HG03095 (cell line): ENCODE measurements at regions not wholly inside any gene's neighbourhood (a gene's known extent, or its start where the extent isn't known, plus 50 kb on each side); places are given as distances from the start of the nearest gene placed in this dataset.
A peak's percentile ranks its signal among the peaks of the same experiment; 100 is the strongest.

Experiments
- ATAC-seq: cut with Tn5 transposase; IDR thresholded peaks from one replicate; pipeline ENCODE4 v1.9.1; 2021; ENCODE audit warnings: moderate library complexity; ENCODE audit not compliant: unreplicated experiment

GRCh38 chr9:105860516-105860915, 166.2 kb downstream of the TMEM38B start:
- no peak for ATAC-seq

- ATAC-seq: no peak
Measured at GRCh38 chr9:105861972-105862371, 167.6 kb downstream of the TMEM38B start.

GRCh38 chr9:105864248-105864898, 170.0 kb downstream of the TMEM38B start:
- ATAC-seq: no peak

GRCh38 chr9:105865285-105865684, 170.9 kb downstream of the TMEM38B start:
- ATAC-seq: no peak

GRCh38 chr9:105871540-105871939, 177.2 kb downstream of the TMEM38B start:
- no peak for ATAC-seq

- no peak for ATAC-seq
Measured at GRCh38 chr9:105873801-105874200, 179.5 kb downstream of the TMEM38B start.

GRCh38 chr9:105877721-105878120, 183.4 kb downstream of the TMEM38B start:
- ATAC-seq: no peak

GRCh38 chr9:105879181-105879580, 184.8 kb downstream of the TMEM38B start:
- ATAC-seq: no peak

GRCh38 chr9:105880517-105880916, 186.2 kb downstream of the TMEM38B start:
- ATAC-seq: no peak

- no peak for ATAC-seq
Measured at GRCh38 chr9:105881021-105881420, 186.7 kb downstream of the TMEM38B start.

- ATAC-seq: no peak
Measured at GRCh38 chr9:105881654-105882349, 187.5 kb downstream of the TMEM38B start.

- peak; percentile 92 for ATAC-seq
Measured at GRCh38 chr9:105883847-105884246, 189.5 kb downstream of the TMEM38B start.

- ATAC-seq: no peak
Measured at GRCh38 chr9:105884416-105884815, 190.1 kb downstream of the TMEM38B start.

- ATAC-seq: no peak
Measured at GRCh38 chr9:105886136-105886535, 191.8 kb downstream of the TMEM38B start.

GRCh38 chr9:105887679-105888078, 193.3 kb downstream of the TMEM38B start:
- no peak for ATAC-seq

GRCh38 chr9:105890046-105890822, 195.9 kb downstream of the TMEM38B start:
- no peak for ATAC-seq

- ATAC-seq: no peak
Measured at GRCh38 chr9:105900123-105900522, 205.8 kb downstream of the TMEM38B start.

- ATAC-seq: no peak
Measured at GRCh38 chr9:105901514-105902109, 207.3 kb downstream of the TMEM38B start.

- no peak for ATAC-seq
Measured at GRCh38 chr9:105908069-105908468, 213.7 kb downstream of the TMEM38B start.

- no peak for ATAC-seq
Measured at GRCh38 chr9:105911104-105911911, 217.0 kb downstream of the TMEM38B start.
